Pancreas (tissue), 10 donors: ENCODE measurements at regions not wholly inside any gene's neighbourhood (a gene's known extent, or its start where the extent isn't known, plus 50 kb on each side); places are given as distances from the start of the nearest gene placed in this dataset.

Experiments used
- ATAC-seq, 4 donors: fragments of 200-7000 bp; cut with Tn5 transposase; one replicate each; pipeline versions ENCODE4 v1.8.0 to v1.9.1; 2020; ENCODE audit warnings: mild to moderate bottlenecking in 4 of 4, moderate library complexity in 4 of 4
- DNase-seq, 6 donors: peaks; one replicate each; pipeline ENCODE4 v3.0.0-alpha.2; 2020
- FAIRE-seq: peaks from 2 replicates; lab custom pipeline; 2012; peaks lifted over from hg19 to GRCh38; lab: Jason Lieb, UNC
- H3K27ac ChIP-seq, 4 donors: fragments of 200-600 bp; sonication (generic); 1 replicate in 3 of 4; 2 replicates in 1 of 4; pipeline versions ENCODE4 v1.5.0 to v1.8.0; 2020
- H3K27me3 ChIP-seq, 4 donors: fragments of 200-600 bp; one replicate each; pipeline ENCODE4 v1.8.0; 2021
- H3K36me3 ChIP-seq, 3 donors: fragments of 200-600 bp; sonication (generic) in 1 of 3; one replicate each; pipeline versions ENCODE4 v1.5.0 to v1.8.0; 2020 to 2021
- H3K4me1 ChIP-seq, 3 donors: fragments of 200-600 bp; one replicate each; pipeline ENCODE4 v1.8.0; 2021
- H3K4me3 ChIP-seq, 4 donors: fragments of 200-600 bp; sonication (generic) in 2 of 4; one replicate each; pipeline versions ENCODE4 v1.5.0 to v1.8.0; 2020 to 2021
- H3K9me3 ChIP-seq, 4 donors: fragments of 200-600 bp; one replicate each; pipeline ENCODE4 v1.8.0; 2021
- WGBS, 2 donors: extraction: QIAGEN DNeasy Blood & Tissue Kit; methylation state at CpG; one replicate each; pipeline ENCODE4 v1.1.7; 2013; 5-methylcytosine and 5-hydroxymethylcytosine counted together
- intact Hi-C, 3 donors: fragments of 100-400 bp; cut with DNase I; formaldehyde crosslinking; loops; one replicate each; pipeline versions ENCODE4 v1.11.1 to v1.14.2; 2022
- TF ChIP-seq, protein P1 (sequence below), 4 donors: fragments of 200-600 bp; sonication (generic) in 3 of 4; IDR thresholded peaks; one replicate each; pipeline versions ENCODE4 v1.5.0 to v1.8.0; 2021; ENCODE audit warnings: antibody characterized with exemption in 4 of 4
- donor health status: healthy with polysubstance abuse.
- donor health status: DM: no; HTN: no; CAD: no; lungs with moderate emphysema.
- donor health status: DM: no; HTN: no; CAD: no.
- donor health status: control.
- donor health status: control.
- donor health status: Bipolar disorder and iron deficiency.
- donor health status: DM: yes; HTN: yes; CAD: no.
- donor health status: DM: no; HTN: no; CAD: no.
- donor health status: DM: no; HTN: no; CAD: no.
- donor health status: DM: yes; HTN: yes; CAD: no.

DNA sequence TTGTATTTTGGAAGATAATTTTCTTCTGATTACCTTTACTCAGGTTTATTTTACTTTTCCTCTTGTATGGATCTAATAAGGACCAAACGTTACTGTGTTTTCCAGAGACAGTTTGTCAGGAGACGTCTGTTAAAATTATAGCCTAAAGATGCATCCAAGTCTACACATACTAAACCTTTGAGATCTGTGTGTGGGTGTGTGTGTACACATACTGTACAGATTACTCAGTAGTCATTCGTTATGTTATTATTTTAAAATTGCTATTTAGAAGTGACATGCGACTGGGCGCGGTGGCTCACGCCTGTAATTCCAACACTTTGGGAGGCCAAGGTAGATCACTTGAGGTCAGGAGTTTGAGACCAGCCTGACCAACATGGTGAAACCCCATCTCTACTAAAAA is 51.6 kb upstream of the CNTLN start:
- WGBS, 2 donors, result 81 to 90% methylated on average over 7 of the region's 7 CpGs
- no peaks in the 10 kb centered on the region for H3K4me1 ChIP-seq
- H3K27ac ChIP-seq, result no peak overlapping the region
- FAIRE-seq (no peak), DNase-seq (no peak), ATAC-seq (no peak)
- no peaks in the 10 kb centered on the region for H3K36me3 ChIP-seq
- intact Hi-C loops, result no loop called here
- no peak overlapping the region for H3K4me3 ChIP-seq
- TF ChIP-seq, protein P1, sequence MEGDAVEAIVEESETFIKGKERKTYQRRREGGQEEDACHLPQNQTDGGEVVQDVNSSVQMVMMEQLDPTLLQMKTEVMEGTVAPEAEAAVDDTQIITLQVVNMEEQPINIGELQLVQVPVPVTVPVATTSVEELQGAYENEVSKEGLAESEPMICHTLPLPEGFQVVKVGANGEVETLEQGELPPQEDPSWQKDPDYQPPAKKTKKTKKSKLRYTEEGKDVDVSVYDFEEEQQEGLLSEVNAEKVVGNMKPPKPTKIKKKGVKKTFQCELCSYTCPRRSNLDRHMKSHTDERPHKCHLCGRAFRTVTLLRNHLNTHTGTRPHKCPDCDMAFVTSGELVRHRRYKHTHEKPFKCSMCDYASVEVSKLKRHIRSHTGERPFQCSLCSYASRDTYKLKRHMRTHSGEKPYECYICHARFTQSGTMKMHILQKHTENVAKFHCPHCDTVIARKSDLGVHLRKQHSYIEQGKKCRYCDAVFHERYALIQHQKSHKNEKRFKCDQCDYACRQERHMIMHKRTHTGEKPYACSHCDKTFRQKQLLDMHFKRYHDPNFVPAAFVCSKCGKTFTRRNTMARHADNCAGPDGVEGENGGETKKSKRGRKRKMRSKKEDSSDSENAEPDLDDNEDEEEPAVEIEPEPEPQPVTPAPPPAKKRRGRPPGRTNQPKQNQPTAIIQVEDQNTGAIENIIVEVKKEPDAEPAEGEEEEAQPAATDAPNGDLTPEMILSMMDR (IDR thresholded peaks at IDR 0.05), result no peak
- no peaks in the 10 kb centered on the region for H3K27me3 ChIP-seq
- H3K9me3 ChIP-seq, result no peaks in the 10 kb centered on the region

DNA sequence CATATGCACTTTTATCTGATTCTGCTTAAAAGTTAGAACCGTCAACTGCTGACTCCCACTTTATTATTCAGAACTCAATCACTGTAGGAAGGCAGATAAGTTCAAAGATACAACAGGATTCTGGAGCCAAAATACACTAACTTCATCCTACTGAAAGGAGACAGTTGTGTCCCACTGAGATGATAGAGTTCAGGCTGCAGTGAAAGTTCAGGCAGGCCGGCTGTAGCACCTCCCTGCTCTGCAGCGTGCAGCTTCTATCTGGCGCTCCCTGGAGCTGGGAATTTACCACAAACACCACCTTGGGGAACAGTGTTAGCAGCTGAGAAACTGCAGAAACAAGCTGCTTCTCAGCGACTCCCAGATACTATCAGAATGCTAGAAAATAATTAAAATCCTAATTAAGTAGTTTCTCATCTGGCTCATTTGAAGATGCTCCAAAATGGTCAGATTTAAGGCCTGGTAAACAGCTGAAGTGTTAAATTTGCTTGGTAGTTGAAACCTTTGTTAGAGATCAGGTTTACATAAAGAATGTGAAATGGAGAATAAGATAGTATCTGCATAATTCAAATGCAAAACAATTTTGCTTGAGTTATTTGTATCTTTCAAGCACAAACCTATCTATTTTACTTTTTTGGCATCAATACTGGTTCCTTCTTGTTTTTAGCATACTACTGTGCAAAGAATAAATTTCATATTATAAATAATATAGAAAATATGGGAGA is 52.3 kb upstream of the CNTLN start:
- Histone ChIP-seq H3K27me3 (no peaks in the 10 kb centered on the region), H3K4me1 (no peaks in the 10 kb centered on the region), H3K27ac (no peak overlapping the region), H3K4me3 (no peak overlapping the region), H3K9me3 (no peaks in the 10 kb centered on the region), H3K36me3 (no peaks in the 10 kb centered on the region)
- TF ChIP-seq, protein P1 (IDR thresholded peaks at IDR 0.05), result no peak
- intact Hi-C loops, result no loop called here
- FAIRE-seq (no peak), DNase-seq (no peak), ATAC-seq (no peak)
- 59 to 64% methylated on average over 5 of the region's 5 CpGs for WGBS, 2 donors

DNA sequence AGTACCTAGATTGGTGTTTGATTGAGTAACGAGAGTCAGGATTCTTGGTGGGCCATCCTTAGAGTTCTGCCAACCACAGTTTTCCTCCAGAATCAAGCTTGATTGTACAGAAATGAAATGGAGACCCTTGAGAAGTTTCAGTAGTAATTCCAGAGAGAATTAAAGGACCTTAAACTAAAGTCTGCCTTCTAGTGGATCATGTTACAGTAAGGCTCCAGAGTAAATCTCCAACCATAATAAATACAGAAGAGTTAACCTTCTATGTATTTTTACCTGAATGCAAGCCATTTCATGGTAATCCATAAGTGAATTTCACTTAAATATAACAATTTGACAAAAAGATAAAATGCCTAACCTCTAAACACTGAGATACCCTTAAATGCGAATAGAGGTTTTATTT is 53.0 kb upstream of the CNTLN start:
- no peaks in the 10 kb centered on the region for H3K9me3 ChIP-seq
- no peak overlapping the region for H3K4me3 ChIP-seq
- FAIRE-seq, result no peak
- no peaks in the 10 kb centered on the region for H3K36me3 ChIP-seq
- ATAC-seq, result no peak
- TF ChIP-seq, protein P1 (IDR thresholded peaks at IDR 0.05), result no peak
- no peaks in the 10 kb centered on the region for H3K27me3 ChIP-seq
- no peaks in the 10 kb centered on the region for H3K4me1 ChIP-seq
- no peak for DNase-seq
- 91 to 97% methylated on average over 2 of the region's 2 CpGs for WGBS, 2 donors
- intact Hi-C loops, result no loop called here
- no peak overlapping the region for H3K27ac ChIP-seq

DNA sequence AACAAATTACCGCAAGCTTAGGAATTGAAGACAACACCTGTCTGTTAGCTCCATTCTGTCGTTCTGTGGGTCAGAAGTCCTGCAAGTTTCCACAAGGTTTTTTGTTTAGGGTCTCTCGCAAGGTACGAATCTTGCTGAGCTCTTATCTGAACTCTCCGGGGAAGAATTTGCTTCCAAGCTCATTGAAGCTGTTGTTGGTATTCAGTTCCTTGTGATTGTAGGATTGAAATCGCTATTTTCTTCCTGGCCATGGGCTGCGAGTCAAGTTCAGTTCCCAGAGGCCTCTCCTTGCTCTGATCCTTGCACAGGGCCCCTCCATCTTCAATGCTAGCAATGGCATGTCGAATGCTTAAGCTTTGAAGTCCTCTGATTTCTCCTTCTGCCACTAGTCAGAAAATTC is 53.5 kb upstream of the CNTLN start:
- intact Hi-C loops, result no loop called here
- no peak overlapping the region for H3K4me3 ChIP-seq
- ATAC-seq, result no peak
- H3K4me1 ChIP-seq, result no peaks in the 10 kb centered on the region
- H3K9me3 ChIP-seq, result no peaks in the 10 kb centered on the region
- no peaks in the 10 kb centered on the region for H3K27me3 ChIP-seq
- no peaks in the 10 kb centered on the region for H3K36me3 ChIP-seq
- no peak for FAIRE-seq
- no peak overlapping the region for H3K27ac ChIP-seq
- DNase-seq, result no peak
- 55 to 66% methylated on average over 8 of the region's 8 CpGs for WGBS, 2 donors
- TF ChIP-seq, protein P1 (IDR thresholded peaks at IDR 0.05), result no peak

DNA sequence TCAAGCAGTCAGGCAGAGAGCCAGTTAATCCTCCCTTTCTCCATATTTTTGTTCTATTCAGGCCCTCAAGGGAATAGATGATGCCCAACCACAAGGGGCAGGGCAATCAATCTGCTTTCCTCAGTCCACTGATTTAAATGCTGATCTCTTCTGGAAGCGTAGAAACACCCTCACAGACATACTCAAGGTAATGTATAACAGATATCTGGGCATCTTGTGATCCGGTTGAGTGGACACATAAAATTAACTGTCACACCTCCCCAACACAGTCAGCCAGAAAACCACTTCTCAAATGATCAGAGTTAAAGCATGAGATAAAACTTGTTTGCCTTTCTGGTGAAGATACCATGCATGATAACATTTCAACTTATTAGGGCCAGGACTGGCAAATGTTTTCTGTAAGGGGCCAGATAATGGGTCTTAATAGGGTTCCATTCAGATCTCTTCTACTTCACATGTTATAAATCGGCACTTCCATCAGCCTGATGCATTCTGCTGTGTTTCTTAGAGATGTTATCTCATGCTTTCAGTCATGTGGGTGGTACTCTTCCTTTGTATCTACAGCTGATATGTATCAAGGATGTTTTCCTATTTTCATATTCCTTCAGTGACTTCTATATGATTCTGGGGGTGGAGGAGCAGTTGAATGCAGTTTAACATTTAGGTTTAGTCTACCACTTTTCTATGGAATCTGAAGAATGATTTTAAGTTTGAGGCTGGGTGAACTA is 58.9 kb upstream of the CNTLN start:
- no peak for ATAC-seq
- Histone ChIP-seq H3K4me3 (no peak overlapping the region), H3K9me3 (no peaks in the 10 kb centered on the region), H3K36me3 (no peaks in the 10 kb centered on the region), H3K27ac (no peak overlapping the region), H3K27me3 (no peaks in the 10 kb centered on the region), H3K4me1 (no peaks in the 10 kb centered on the region)
- DNase-seq, result no peak
- intact Hi-C loops, result no loop called here
- FAIRE-seq, result no peak
- 71 to 80% methylated on average over 3 of the region's 3 CpGs for WGBS, 2 donors
- TF ChIP-seq, protein P1 (IDR thresholded peaks at IDR 0.05), result no peak
